Lung microvascular endothelial cell (primary cell): ENCODE measurements at regions not wholly inside any gene's neighbourhood (a gene's known extent, or its start where the extent isn't known, plus 50 kb on each side); places are given as distances from the start of the nearest gene placed in this dataset.

Experiments
- DNase-seq, 2 donors: peaks; one replicate each; pipeline versions ENCODE4 v3.0.0 to v3.0.0-alpha.2; 2010; ENCODE audit warnings: low read depth in 2 of 2

- DNase-seq: no peak
These were observed 488.5 kb upstream of the MDFIC2 start for GRCh38 chr3:70800951-70801350.

GRCh38 chr3:70789878-70790277 is 477.4 kb upstream of the MDFIC2 start:
- no peak for DNase-seq

GRCh38 chr3:70780790-70781189 is 468.4 kb upstream of the MDFIC2 start:
- no peak for DNase-seq

- no peak for DNase-seq
These were observed 466.9 kb upstream of the MDFIC2 start for GRCh38 chr3:70779296-70779695.

- DNase-seq: peak; percentile 15 to 59
These were observed 463.6 kb upstream of the MDFIC2 start for GRCh38 chr3:70776081-70776480.

- DNase-seq: no peak
These were observed 462.8 kb upstream of the MDFIC2 start for GRCh38 chr3:70775257-70775656.

GRCh38 chr3:70774641-70775040 is 462.2 kb upstream of the MDFIC2 start:
- DNase-seq: no peak

- peak; percentile 41 to 79 for DNase-seq
These were observed 459.1 kb upstream of the MDFIC2 start for GRCh38 chr3:70771426-70772147.

- peak in 1 of 2 donors; percentile 2 for DNase-seq
These were observed 458.2 kb upstream of the MDFIC2 start for GRCh38 chr3:70770650-70771049.

- no peak for DNase-seq
These were observed 453.9 kb upstream of the MDFIC2 start for GRCh38 chr3:70766301-70766700.

- no peak for DNase-seq
These were observed 451.5 kb upstream of the MDFIC2 start for GRCh38 chr3:70763894-70764293.

GRCh38 chr3:70757658-70758057 is 445.2 kb upstream of the MDFIC2 start:
- DNase-seq: no peak

- no peak for DNase-seq
These were observed 443.1 kb upstream of the MDFIC2 start for GRCh38 chr3:70755526-70755925.

- no peak for DNase-seq
These were observed 441.9 kb upstream of the MDFIC2 start for GRCh38 chr3:70754314-70754713.

- no peak for DNase-seq
These were observed 441.1 kb upstream of the MDFIC2 start for GRCh38 chr3:70753572-70753971.

GRCh38 chr3:70752051-70752450 is 439.6 kb upstream of the MDFIC2 start:
- no peak for DNase-seq

GRCh38 chr3:70749122-70749521 is 436.7 kb upstream of the MDFIC2 start:
- DNase-seq: no peak

GRCh38 chr3:70748593-70748992 is 436.2 kb upstream of the MDFIC2 start:
- no peak for DNase-seq

- no peak for DNase-seq
These were observed 435.4 kb upstream of the MDFIC2 start for GRCh38 chr3:70747847-70748246.

- DNase-seq: peak; percentile 24 to 54
These were observed 432.1 kb upstream of the MDFIC2 start for GRCh38 chr3:70744536-70744935.

- no peak for DNase-seq
These were observed 431.3 kb upstream of the MDFIC2 start for GRCh38 chr3:70743754-70744153.

GRCh38 chr3:70742081-70742480 is 429.6 kb upstream of the MDFIC2 start:
- peak in 1 of 2 donors; percentile 21 for DNase-seq

- peak; percentile 30 to 69 for DNase-seq
These were observed 428.4 kb upstream of the MDFIC2 start for GRCh38 chr3:70740872-70741271.

- DNase-seq: no peak
These were observed 427.6 kb upstream of the MDFIC2 start for GRCh38 chr3:70740071-70740470.
